ENCODE measurements at regions not wholly inside any gene's neighbourhood (a gene's known extent, or its start where the extent isn't known, plus 50 kb on each side); places are given as distances from the start of the nearest gene placed in this dataset.

DNA sequence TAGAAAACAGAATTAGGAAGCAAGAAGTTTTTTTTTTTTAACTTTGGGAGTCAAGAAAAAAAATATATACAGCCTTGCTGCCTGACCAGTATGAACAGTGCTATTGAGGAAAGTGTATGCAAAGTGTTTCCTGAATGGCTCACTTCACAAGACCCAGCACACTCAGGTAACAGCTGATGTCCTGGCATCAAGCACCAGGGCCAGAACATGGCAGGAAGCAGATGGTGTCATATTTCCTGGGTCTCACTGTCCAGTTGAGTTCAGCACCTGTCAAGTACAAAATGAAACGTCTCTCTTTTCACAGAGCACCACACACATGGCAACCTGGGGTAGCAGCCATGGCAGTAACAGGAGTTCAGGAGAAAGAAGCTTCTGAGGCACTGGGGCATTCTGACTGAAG is 372.3 kb downstream of the TTLL7 start:
- no peak for DNase-seq (ENCODE audit: low read depth, low spot score)
- H3K4me3 ChIP-seq (ENCODE audit: low read length) = no peak overlapping the region

DNA sequence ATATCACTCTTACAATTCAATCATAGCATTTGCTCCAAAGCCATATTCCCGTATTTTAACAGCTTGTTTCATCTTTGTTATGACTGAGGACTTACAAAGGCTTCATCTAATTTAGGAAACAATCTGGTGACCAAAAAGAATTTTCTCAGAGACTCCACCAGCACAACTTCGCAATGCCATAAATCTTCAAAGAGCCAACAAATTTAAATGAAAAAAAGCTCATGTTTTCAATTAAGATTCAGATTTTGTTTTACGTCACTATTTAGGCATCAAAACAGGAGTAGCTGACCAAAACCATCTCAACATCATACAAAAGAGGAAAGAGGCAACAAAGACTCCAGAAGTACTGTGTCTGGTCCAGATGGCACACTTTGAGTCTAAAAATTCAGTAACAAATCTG is 373.3 kb downstream of the TTLL7 start:
- H3K4me3 ChIP-seq (ENCODE audit: low read length) = no peak overlapping the region
- DNase-seq (ENCODE audit: low read depth, low spot score) = no peak

DNA sequence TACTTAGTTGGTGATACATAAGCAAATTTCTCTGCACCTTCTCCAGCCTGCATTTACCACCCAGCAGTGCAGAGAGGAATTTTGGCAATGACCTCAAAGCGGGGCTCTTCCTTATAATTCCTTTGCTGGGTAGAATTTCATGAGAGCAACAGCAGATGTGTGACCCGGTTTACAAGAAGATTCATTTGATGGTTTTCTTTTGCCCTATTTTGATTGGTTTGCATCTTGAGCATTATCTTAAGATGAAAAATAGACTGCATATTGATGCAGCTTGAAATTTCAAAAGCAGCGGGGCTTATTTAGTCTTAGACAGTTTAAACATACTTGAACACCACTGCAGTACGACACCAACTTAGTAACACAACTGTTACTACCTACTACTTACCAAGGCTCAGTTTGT is 378.9 kb downstream of the TTLL7 start:
- no peak for DNase-seq (ENCODE audit: low read depth, low spot score)
- H3K4me3 ChIP-seq (ENCODE audit: low read length) = no peak overlapping the region

DNA sequence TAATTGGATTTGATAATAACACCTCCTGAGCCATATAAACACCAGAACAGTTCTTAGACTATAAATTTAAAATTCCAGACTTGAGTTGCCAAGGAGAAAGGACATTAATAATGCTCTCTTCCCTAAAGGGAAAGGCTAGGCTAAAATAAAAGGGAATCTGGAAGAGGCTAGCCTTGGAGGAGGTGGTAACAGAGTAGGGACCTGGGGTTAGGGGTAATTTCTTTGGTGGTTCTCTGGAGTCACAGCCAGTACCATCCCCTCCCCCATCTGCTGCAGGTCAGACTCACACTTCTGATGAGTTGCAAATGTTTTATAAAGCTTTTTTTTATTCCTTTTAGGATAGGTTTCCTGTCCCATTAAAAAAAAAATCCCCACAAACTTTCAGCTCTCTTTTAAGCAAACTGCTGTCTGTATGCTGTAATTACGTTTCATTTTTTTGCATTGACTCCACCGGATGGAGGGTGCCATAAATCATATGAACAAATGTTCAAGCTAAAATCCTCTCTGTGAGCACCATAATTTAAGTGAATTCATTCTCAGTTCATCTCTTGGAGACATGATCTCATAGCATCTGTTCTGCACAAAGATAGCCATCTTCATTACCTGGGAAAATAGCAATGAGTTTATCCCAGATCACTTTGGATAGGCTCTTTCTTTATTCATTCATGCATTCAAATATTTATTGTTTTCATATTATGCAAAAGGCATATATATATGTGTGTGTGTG is 379.6 kb downstream of the TTLL7 start:
- H3K4me3 ChIP-seq (ENCODE audit: low read length) = no peak overlapping the region
- DNase-seq (ENCODE audit: low read depth, low spot score) = no peak

DNA sequence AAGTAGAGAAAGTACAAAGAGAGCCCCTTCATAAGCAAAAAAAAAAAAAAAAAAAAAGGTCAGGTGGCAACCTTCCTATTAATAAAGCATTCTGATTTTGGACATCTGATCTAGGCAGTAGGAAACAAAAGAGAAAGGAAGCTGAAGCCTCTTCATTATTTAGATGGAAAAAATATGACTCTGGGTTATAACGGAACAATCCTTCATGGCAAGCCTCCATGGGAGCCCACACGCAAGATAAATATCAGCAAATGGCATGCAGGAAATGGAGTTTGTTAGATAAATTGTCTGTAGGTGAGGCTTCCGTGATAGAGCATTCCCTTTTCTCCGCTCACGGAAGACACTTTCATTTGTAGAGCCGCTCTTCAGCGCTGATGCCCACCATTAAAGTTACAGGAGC is 381.0 kb downstream of the TTLL7 start:
- DNase-seq (ENCODE audit: low read depth, low spot score) = no peak
- no peak overlapping the region for H3K4me3 ChIP-seq (ENCODE audit: low read length)

DNA sequence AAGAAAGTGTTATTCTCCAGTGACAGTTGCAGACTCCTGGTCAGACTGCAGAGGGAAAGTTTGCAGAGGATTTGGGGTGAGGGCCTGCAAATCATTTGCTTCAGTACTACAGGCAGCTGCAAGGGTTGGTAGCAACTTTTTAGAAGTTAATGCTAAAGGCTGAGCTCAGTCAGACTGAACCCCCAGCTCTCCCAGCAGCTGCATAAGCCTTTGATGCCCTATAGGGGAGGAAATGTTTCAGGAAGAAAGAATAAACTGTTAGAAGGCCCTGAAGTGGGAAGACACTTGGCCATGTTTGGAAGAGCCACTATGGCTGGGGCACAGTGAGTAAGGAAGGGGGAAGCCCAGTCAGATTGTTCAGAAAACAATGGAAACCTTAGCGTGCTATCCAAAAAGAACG is 383.6 kb downstream of the TTLL7 start:
- no peak overlapping the region for H3K4me3 ChIP-seq (ENCODE audit: low read length)
- no peak for DNase-seq (ENCODE audit: low read depth, low spot score)

DNA sequence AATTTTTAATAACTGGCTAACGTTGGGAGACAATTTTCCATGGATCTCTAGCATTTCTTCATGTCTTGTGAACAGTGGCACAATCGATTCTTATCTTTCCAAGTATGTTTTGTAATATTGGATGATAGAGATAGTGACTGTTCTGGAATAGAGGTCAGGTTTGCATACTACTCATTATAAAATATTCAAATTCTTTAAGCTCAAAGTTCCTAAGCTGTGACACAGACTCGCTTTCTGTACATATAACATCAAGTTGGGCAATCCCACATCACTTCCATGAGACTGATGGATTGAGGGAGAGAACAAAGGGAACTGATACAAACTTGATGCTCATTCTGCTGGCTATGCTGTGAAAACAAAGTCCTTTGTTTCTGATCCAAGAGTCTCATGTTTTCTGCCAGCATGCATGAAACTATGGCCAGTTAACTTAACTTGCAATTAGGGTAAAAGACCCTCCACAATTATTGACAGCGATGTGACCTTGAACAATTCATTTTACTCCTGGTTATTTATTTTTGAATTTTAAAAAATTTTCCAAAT is 392.4 kb downstream of the TTLL7 start:
- H3K4me3 ChIP-seq (ENCODE audit: low read length) = no peak overlapping the region
- no peak for DNase-seq (ENCODE audit: low read depth, low spot score)

GRCh38 chr1:83596331-83596730 is 402.6 kb downstream of the TTLL7 start:
- H3K4me3 ChIP-seq (ENCODE audit: low read length) = no peak overlapping the region
- DNase-seq (ENCODE audit: low read depth, low spot score) = no peak

GRCh38 chr1:83593073-83593472 is 405.9 kb downstream of the TTLL7 start:
- no peak overlapping the region for H3K4me3 ChIP-seq (ENCODE audit: low read length)
- no peak for DNase-seq (ENCODE audit: low read depth, low spot score)

GRCh38 chr1:83588140-83588539 is 410.8 kb downstream of the TTLL7 start:
- H3K4me3 ChIP-seq (ENCODE audit: low read length) = no peak overlapping the region
- DNase-seq (ENCODE audit: low read depth, low spot score) = no peak

- DNase-seq (ENCODE audit: low read depth, low spot score) = no peak
These were observed 415.4 kb downstream of the TTLL7 start for GRCh38 chr1:83583351-83584014.

GRCh38 chr1:83581747-83582146 is 417.2 kb downstream of the TTLL7 start:
- no peak for DNase-seq (ENCODE audit: low read depth, low spot score)
- H3K4me3 ChIP-seq (ENCODE audit: low read length) = no peak overlapping the region

More at GRCh38 chr1:83583351-83584014, 415.4 kb downstream of the TTLL7 start:
- no peak overlapping the region for H3K4me3 ChIP-seq (ENCODE audit: low read length)

DNA sequence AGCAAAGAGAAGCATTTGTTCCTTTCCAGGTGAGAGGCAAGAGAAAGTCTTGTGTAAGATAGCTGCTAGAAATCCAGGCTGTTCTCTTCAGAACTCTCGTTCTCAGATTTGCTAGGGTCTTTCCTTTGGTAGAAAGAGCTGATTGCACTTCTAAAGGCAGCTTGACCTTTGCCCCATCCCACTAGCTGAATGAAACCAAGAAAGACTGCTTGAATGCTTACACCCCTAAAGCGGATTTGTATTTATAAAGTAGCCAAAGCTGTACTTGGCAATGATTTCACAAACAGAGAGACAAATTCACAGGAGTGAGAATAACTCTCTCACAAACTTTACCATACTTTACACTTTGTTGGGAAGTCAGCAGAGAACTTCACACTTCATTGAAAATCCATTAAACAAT is 424.1 kb downstream of the TTLL7 start:
- no peak for DNase-seq (ENCODE audit: low read depth, low spot score)
- H3K4me3 ChIP-seq (ENCODE audit: low read length) = no peak overlapping the region

- DNase-seq (ENCODE audit: low read depth, low spot score) = no peak
- no peak overlapping the region for H3K4me3 ChIP-seq (ENCODE audit: low read length)
These were observed 425.2 kb downstream of the TTLL7 start for GRCh38 chr1:83573776-83574175.

DNA sequence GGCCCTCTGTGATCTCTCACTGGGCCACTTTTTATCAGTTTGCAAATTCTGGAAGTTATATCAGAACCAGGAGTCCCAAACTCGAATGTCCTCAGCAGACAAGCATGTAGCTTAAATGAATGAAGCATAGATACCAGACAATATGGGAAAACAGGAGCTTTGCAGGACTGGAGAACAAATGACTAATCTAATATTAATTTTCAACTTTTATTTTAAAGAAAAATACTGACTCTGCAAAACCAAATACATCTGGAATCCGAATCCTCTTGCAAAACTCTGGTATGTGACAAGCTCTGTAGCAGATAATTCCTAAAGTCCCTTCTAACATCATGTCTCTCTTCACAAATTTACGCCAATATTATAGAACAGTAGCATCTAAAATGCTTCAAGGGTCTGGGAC is 427.4 kb downstream of the TTLL7 start:
- no peak for DNase-seq (ENCODE audit: low read depth, low spot score)
- no peak overlapping the region for H3K4me3 ChIP-seq (ENCODE audit: low read length)

DNA sequence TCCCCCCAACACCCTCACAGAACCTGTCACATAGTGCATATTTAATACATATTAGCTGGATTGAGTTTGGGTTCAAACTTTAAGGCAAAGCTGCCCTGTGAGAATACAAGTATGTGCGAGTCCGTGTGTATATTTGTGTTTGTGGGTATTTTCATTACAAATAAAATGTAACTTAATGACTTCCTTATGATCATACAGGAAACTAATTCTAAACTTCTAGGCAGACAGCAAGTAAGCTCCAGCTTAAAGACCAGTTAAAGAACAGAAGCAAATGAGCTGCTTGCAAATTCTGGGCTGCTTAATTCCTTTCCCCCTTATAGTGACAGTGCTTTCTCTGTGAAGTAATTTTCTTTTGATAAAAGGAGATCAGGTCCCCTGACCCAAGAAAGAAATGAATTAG is 437.6 kb downstream of the TTLL7 start:
- no peak overlapping the region for H3K4me3 ChIP-seq (ENCODE audit: low read length)
- DNase-seq (ENCODE audit: low read depth, low spot score) = no peak

DNA sequence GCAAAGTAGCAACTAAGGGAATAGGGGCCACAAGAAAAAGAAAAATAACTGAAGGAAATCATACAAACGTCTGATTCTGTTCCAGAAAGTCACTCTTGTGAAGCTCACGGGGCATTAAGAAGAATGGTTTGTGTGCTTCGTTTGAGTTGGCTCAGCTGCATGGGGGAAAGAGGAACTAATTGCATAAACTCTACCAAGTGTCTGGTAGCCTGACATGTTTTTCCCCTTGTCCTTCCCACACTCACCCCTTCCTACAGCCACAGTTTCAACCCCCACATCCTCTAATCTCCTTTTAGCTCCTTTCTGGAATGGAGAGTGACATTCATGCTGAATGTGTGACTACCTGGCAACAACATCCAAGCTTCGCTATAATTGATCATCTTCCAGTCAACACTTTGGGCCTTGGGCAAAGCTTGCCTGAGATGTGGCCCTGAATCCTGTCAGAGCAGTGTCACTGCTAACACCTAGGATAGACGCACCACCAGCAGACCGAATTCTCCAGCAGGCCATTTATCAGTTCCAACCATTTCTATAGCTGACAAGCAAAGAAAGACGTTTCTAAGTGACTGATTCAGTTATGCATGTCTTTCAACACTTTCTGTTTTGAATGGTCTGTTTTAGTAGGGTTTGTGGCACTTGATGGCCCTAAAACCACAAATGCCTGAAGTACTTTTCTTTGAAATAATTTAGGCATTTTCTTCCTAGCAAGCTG is 439.6 kb downstream of the TTLL7 start:
- no peak for DNase-seq (ENCODE audit: low read depth, low spot score)
- no peak overlapping the region for H3K4me3 ChIP-seq (ENCODE audit: low read length)

- no peak for DNase-seq (ENCODE audit: low read depth, low spot score)
- no peak overlapping the region for H3K4me3 ChIP-seq (ENCODE audit: low read length)
These were observed 443.1 kb downstream of the TTLL7 start for GRCh38 chr1:83555871-83556270.

GRCh38 chr1:83554174-83554573 is 444.8 kb downstream of the TTLL7 start:
- no peak for DNase-seq (ENCODE audit: low read depth, low spot score)
- H3K4me3 ChIP-seq (ENCODE audit: low read length) = no peak overlapping the region

- no peak overlapping the region for H3K4me3 ChIP-seq (ENCODE audit: low read length)
- no peak for DNase-seq (ENCODE audit: low read depth, low spot score)
These were observed 446.1 kb downstream of the TTLL7 start for GRCh38 chr1:83552820-83553219.
